Non-pigmented ciliary epithelial cell (primary cell): ENCODE measurements at regions not wholly inside any gene's neighbourhood (a gene's known extent, or its start where the extent isn't known, plus 50 kb on each side); places are given as distances from the start of the nearest gene placed in this dataset.
A peak's percentile ranks its signal among the peaks of the same experiment; 100 is the strongest.
"Not testable (repeated sequence)": the region's sequence is repeated elsewhere in the genome, so short reads cannot be mapped to it uniquely, and the experiment has no call there.

Experiments
- DNase-seq: peaks from one replicate; pipeline ENCODE4 v3.0.0-alpha.2; 2010; ENCODE audit warnings: low read depth

DNA sequence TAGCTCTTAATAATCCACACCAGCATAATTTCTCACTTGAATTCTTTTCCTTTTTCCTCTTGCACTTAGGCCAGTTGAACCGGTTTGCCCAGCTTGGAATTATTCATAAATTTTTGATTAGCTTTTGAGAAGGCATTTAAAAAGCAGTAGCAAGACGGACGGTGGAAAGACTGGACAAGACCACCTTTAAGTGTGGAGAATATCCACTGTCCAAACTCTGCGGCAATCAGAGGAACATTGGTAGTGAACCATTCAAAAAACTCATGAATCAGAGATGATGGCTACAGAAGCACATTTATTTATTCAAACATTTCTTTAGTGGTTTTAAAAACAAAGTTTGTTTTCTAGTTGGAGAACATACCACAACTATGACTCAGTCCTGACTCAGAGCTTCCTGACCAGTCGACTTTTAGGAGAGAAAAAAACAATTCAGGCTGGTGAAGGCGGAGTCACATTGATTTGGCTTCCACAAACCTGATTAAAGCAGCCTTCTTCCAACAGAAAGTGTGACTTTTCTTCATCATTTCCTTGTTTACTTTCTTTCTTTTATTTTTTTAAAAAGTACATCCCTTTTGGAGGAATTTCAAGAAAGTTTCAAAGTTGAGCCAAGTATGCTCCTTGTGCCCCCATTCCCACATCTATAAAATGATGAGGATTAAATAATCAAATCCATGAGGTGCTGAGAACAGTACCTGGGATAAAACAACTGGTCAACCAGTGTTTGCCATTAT, 128.8 kb downstream of the ADSS2 start:
- peak; percentile 93 for DNase-seq

DNA sequence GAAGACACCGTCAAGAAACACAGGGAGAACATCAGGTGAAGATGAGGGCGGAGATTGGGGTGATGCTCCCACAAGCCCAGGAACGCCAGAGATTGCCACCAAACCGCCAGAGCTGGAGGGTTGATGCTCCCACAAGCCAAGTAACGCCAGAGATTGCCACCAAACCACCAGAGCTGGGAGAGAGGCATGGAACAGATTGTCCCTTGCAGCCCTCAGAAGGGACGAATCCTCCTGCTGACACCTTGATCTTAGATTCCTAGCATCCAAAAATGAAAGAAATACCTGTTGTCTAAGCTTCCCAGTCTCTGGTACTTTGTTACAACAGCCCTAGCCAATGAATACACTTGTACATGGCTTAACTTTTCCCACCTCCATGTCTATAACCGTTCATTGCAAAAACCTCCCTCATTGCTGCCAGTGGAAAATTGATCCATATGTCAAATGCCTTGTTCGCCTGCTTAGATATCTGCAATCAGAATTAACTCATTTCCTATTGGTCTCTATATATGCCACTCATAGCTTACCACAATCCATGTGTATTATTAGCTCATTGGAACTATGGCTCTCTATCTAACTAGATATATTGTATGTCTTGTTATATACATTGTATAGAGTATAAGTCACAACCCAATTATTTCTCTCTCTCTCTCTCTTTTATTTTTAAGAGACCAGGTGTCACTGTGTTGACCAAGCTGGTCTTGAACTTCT, 127.4 kb downstream of the ADSS2 start:
- DNase-seq, result no peak

DNA sequence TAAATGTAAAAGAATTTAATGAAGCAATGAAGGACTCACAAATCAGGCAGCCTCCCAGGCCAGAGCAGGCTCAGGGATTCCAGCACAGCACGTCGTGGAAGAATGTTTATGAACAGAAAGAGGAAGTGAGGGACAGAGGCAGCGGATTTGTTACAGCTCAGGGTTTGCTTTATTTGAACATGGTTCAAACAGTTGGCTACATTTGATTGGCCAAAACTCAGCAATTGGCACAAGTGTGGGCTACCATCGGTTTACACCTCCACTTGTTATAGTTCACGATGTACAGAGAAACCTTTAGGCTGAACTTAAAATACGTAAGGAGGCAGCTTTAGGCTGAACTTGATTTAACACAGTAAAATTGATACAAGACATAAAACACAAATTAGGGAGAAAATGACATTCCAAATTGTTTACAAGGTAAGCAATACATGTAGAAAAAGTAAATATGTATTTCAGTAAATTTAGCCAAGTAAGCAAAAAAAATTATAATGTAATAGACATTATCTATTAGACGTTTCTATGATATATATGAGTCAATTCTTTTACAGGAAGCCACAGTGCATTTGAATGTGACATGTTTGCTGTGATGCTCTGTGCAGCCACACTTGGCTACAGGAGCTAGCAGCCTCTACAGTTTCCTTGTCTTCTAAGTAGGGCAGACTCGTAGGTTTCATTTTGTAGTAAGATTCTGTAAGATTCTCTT, 126.5 kb downstream of the ADSS2 start:
- DNase-seq, result no peak

DNA sequence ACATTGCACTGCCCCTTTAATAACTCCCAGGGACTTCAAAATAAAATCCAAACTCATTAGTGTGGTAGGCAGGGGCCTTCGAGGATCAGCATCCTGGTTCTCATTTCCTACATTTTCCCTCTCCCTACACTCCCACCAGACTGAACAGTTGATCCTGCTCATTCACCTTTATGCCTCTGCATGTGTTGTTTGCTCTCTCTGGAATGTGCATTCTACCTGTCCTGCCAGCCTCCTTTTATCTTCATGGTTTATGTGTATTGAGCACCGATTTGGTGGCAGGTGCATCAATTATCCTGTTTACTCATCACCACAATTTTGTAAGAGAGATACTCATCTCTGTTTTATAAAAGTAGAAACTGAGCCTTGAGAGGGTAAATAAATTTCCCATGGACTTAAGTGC, 125.0 kb downstream of the ADSS2 start:
- no peak for DNase-seq

DNA sequence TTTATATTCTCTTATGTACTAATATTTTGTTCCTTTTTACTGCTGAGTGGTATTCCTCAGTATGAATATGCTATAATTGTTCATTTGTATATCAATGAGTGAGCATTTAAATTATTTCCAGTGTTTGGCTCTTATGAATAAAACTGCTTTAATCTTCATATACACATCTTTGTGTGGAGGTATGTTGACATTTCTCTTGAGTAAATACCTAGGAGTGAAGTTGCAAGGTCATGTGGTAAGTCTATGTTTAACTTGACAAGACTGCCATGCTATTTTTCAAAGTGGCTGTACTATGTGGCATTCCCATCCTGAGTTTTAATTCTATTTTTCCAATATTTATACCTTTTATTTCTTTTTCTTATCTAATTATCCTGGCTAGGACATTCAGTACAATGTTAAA, 124.2 kb downstream of the ADSS2 start:
- no peak for DNase-seq

DNA sequence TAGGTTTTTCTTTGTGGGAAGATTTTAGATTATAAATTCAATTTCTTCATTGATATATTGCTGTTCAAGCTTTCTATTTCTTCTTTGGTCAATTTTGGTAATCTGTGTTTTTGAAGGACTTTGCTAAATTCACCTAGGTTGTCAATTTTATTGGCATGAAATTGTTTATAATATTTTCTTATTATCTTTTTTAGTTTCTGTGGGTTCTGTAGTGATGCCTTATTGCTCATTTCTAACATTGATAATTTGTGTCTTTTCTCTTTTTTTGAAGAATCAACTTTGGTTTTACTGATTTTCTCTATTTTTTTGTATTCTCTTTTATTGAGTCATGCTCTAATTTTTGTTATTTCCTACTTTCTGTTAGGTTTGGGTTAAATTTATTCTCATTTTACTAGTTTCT, 123.2 kb downstream of the ADSS2 start:
- no peak for DNase-seq

DNA sequence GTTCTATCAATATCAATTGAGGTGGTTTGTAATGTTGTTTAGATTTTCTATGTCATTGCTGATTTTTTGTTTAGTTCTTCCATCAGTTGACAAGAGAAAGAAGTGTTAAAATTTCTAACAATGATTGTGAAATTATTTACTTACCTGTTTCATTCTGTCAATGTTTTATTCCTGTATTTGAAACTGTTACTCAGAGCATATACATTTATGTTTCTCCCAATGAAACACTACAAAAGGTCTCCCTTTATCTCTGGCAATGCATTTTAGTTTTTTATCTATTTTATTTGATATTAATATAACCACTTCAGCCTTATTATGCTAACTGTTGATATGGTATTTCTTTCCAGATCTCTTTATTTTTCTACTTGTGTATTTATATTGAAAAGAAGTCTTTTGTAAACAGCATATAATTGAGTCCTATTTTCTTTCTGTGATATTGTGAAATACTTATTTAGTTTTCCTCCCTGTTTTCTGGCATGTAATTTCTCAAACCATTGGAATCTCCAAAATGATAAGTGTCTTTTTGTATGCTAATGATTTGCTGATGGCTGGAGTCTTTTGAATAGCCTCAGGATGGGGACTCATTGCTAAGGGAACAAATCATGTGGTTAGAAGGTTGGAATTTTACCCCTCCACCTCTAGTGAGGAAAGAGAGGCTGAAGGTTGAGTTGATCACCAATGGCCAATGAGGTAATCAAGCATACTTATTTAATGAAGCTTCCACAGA, 122.0 kb downstream of the ADSS2 start:
- no peak for DNase-seq

DNA sequence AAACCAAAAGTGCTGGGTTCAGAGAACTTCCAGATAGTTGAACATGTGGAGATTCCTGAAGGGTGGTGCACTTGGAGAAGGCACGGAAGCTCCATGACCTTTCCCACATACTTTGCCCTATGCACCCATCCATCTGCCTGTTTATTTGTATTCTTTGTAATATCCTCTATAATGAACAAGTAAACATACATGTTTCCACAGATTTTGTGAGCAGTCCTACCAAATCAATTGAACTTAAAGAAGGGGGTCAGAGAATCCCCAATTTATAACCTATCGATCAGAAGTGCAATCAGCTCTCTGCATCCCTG, 121.4 kb downstream of the ADSS2 start:
- no peak for DNase-seq

DNA sequence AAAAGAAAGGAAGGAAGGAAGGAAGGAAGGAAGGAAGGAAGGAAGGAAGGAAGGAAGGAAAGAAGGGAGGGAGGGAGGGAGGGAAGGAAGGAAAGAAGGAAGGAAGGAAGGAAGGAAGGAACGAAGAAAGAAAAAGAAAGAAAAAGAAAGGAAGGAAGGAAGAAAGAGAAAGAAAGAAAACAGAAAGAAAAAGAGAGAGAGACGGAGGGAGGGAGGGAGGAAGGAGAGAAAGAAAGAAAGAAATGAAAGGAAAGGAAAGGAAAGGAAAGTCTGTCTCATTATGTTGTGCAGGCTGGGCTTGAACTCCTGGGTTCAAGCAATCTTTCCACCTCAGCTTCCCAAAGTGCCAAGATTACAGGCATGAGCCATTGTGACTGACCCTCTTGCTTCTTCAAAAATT, 118.9 kb downstream of the ADSS2 start:
- DNase-seq, result not testable (repeated sequence)

DNA sequence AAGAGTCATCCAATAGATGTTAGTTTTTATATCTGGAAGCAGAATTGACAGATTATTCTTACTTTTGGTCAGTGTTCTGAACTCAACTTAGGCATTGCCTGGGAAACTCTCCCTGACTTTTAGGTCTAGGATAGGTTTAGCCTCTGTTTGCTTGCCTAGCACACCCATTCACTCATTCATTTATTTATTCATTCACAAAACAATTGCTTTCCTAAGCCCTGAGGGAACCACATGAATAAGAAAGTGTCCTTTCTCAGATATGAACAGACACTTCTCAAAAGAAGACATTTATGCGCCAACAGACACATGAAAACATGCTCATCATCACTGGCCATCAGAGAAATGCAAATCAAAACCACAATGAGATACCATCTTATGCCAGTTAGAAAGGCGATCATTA, 117.4 kb downstream of the ADSS2 start:
- DNase-seq, result not testable (repeated sequence)

DNA sequence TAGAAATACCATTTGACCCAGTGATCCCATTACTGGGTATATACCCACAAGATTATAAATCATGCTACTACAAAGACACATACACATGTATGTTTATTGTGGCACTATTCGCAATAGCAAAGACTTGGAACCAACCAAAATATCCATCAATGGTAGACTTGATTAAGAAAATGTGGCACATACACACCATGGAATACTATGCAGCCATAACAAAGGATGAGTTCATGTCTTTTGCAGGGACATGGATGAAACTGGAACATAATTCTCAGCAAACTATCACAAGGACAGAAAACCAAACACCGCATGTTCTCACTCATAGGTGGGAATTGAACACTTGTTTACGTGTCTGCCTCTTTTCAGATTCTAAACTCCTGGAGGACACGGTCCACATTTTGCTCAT, 116.9 kb downstream of the ADSS2 start:
- DNase-seq, result not testable (repeated sequence)

DNA sequence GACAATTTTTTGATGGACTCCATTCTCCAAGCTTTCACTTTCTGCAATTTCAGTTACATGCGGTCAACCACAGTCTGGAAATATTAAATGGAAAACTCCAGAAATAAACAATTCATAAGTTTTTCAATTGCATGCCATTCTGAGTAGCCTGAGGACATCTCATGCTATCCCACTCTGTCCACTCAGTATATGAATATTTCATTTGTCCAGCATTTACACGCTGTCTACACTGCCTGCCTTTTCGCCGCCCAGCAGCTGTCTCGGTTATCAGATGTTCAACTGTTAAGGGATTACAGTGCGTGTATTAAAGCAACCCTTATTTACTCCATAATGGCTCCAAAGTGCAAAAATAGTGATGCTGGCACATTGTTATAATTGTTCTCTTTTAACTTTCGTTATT, 116.3 kb downstream of the ADSS2 start:
- DNase-seq, result no peak

DNA sequence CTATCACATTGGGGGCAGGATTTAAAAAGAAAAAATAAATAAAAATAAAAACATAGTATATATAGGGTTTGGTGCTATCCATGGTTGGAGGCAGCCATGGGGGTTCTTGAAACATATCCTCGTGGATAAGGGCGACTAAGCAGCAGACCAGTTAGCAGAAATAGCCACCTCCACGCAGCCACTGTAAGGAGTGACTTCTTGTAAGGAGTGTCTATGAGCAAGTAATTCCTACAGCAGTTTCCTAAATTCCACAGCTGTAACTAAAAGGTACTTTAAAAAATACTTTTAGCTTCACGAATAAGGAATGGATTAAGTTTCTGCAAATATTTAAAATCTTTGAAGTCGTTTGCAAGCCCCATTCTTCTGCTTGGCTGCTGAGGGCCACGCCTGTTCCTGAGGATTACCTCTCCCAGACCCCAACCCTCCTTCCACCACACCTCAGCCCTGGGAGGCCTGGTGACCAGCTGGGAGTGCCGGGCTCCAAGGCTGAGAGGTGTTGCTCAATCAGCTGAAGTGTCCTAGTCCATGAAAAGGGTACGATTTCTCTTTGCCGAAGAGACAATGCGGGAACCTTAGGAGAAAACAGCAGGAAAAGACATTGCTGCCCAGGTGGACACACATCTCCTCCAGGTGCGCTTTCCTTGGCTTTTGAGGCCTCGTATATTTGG, 115.3 kb downstream of the ADSS2 start:
- no peak for DNase-seq

DNA sequence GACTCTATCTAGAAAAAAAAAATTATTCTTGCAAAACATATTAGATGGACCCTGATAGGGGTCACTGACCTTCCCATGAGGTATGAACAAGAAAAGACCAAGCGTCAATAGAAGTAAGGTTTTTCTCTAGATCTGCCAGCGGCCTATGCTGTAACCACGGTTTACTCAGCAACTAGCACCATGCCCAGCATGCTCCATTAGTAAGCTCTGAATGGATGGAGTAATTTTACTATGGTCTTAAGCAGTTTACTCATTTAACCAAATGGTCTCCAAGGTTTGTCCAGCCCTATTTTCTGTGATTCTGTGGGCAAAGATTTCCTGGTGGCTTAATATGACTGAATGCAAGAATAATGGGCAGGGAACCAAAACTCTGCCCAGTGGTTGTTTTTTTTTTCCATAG, 113.9 kb downstream of the ADSS2 start:
- DNase-seq, result no peak

DNA sequence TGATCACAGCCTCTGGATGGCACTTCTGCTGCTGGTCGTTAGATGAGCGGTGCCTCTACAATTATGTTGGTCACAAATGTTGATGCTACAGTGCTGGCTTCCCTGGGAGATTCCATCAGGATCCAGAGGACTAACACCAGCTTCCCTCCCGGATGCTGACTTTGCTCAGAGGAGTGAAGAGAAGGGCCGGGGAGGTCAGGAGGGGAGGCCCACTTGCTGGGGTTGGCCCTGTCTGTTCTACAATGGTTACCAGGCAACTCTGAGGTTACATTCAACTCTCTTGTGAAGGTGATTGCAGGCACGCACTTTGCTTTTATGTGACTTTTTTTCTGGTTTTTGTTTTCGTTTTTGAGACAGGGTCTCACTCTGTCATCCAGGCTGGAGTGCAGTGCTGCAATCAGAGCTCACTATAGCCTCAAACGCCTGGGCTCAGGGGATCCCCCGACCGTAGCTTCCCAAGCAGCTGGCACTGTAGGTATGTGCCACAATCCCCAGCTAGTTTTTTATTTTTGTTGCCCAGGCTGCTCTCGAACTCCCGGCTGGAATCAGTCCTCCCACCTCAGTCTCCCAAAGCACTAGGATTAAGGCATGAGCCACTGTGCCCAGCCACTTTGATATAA, 112.5 kb downstream of the ADSS2 start:
- no peak for DNase-seq

DNA sequence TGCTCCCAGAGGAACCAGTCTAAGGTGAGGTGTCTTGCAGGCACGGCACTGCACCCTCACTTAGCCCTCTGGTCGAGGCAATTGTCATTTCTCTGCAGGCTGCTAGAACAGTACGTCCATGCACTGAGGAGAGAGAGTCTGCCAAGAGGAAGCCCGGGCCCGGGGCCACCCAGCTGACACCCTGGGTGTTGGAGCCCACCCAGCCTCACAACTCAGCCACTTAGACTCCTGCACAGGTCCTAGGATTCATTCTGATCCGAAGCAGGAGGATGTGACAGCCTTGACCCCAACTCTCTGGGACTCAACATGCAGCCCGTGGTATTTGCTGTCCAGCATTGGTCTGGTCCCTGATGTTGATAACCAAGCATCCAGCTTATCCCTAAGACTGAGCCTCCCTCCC, 111.9 kb downstream of the ADSS2 start:
- no peak for DNase-seq

DNA sequence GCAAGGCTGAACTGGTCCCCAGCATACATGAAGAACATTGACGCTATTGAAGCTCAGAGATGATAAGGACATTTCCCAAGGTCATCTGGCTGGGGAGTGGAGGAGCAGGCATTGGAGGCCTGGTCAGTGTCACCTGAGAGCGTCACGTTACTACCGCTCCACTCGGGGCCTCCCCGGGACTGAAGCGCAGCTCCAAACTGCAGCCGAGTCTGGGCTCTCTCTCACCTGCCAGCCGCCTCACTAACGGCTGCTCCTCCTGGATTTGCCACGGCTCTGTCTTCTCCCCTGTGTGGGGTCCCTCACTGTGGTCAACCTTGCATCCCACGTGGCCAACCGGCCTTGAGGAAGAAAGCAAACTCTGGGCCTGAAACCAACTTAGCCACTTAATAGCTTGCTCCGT, 111.3 kb downstream of the ADSS2 start:
- no peak for DNase-seq

DNA sequence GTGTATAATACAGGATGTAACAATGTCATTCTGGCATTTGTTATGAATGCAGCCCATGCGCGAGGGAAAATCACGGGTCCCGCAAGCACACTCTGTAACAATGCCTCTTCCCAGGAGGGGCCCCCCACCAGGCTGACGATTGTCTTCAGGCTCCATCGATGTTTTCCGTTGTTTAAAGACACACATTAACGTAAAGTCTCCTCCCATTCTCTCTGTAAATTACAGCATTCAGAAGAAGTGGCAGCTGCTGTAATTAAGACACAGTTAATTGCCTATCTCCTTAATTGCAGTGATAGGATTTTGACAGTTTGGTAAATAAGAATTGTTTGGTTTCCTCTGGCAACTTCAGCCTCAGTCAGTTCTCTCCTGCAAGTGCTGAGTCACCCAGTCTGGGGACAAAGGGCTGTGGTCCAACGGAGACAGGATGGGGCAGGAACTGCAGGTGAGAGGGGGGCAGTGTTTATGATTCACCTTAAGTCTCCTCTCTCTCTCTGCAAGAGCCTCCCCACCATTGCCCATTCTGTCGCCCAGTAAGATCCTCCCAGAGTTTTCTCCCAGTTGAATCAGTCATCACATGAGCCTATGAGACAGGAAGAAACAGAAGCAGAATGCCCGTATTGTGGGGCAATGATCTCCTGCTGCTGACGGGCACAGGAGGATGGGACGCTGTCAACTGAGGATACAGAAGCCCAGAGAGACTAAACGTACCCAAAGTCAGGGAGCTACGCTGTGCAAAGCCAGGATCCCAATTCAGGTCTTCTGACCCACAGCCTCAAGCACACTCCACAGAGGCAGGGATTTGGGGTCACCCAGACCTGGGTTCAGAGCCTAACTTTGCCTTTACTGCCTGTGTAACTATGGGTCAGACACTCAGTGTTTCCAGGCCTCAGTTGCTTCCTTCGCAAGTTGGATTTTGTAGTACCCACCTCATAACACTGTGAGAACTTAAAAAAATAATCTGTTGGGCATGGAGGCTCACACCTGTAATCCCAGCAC, 110.0 kb downstream of the ADSS2 start:
- DNase-seq, result no peak

DNA sequence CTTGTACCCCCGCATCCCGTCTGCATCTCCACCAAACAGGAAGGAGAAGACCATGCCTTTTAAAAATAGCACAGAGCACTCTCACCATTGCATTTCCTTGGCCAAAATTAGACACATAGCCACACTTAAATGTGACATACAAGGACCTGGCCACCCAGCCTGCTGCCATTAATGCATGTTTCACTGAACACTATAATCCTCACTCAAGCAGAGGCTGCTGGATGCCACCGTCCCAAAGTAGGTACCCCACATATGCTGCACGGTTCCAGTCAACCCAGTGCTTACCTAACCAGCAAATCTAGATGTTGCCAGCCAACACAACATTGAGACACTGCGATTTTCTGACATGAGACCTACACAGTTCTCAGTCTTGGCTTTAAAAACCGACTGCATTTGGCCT, 107.7 kb downstream of the ADSS2 start:
- no peak for DNase-seq

DNA sequence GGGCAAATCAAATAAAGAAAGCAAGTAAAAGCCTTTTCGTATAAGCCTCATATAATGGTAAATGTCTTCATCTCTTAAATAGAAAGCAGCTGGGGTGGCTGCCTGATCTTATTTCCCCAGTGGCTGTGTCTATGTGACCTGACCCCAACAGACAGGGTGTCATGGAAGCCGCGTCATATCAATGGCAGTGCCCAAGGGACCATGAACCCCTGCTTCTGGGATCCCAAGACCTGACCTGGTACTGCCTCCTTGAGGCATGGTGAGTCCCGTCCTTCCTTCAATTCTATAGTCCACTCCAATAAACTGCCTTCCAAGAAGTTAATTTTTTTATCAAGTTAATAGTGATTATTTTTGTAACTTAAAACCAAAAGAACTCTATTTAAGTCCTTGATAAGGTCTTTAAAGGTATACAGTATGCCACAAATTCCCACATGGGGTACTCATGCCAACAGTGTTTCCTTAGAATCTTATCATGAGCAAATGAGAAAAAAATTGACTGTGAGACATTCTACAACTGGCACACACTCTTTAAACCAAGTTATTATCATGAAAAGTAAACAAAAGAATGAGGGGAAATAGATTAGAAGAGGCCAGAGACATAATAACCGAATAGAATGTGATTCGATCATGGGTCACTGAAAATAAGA, 104.6 kb downstream of the ADSS2 start:
- no peak for DNase-seq
